SK-N-SH (cell line): ENCODE measurements at regions not wholly inside any gene's neighbourhood (a gene's known extent, or its start where the extent isn't known, plus 50 kb on each side); places are given as distances from the start of the nearest gene placed in this dataset.

Source experiments
- CTCF ChIA-PET: fragments of 300-600, 350-600 bp; formaldehyde crosslinking; extraction: SDS; loops from one replicate; lab custom pipeline; 2021; lab: Yijun Ruan, JAX
- POLR2A ChIA-PET: fragments of 350-600 bp; sonication (Branson Sonifier 250); formaldehyde crosslinking; extraction: SDS; loops from one replicate; lab custom pipeline; 2020; ENCODE audit warnings: antibody characterized with exemption, inconsistent platforms; lab: Yijun Ruan, JAX
- DNase-seq: peaks from one replicate; pipeline ENCODE4 v3.0.0; 2012
- H2AFZ ChIP-seq: fragments of 200-600 bp; sonication (generic); 2 replicates; pipeline ENCODE4 v1.8.1; 2016; ENCODE audit warnings: antibody characterized with exemption, mild to moderate bottlenecking, low read depth
- H3F3A ChIP-seq: fragments of 200-600 bp; sonication (generic); replicated peaks from 2 replicates; pipeline ENCODE3; 2016; ENCODE audit warnings: antibody characterized with exemption, mild to moderate bottlenecking; ENCODE audit not compliant: insufficient read depth
- H3K27ac ChIP-seq, 2 experiments: fragments of 200-500 bp in 1 of 2; fragments of 200-600 bp in 1 of 2; sonication (Bioruptor generic) in 1 of 2; sonication (generic), shearing (Covaris generic) in 1 of 2; 2 replicates each; pipeline versions ENCODE4 v1.5.1 to v1.6.1; 2014 to 2016; ENCODE audit warnings: low read depth in 2 of 2, inconsistent platforms in 1 of 2, low read length in 1 of 2, mild to moderate bottlenecking in 1 of 2, mixed read lengths in 1 of 2
- H3K27me3 ChIP-seq: fragments of 200-600 bp; sonication (generic), shearing (Covaris generic); 2 replicates; pipeline ENCODE4 v1.6.1; 2016; ENCODE audit warnings: mixed run types; ENCODE audit not compliant: insufficient read depth
- H3K36me3 ChIP-seq, 2 experiments: fragments of 200-500 bp in 1 of 2; fragments of 200-600 bp in 1 of 2; sonication (Bioruptor generic) in 1 of 2; sonication (generic) in 1 of 2; replicated peaks in 1 of 2; 2 replicates each; pipeline versions ENCODE3 to v1.5.1; 2014 to 2016; ENCODE audit warnings: low read length in 1 of 2, mild to moderate bottlenecking in 1 of 2; ENCODE audit not compliant: insufficient read depth in 2 of 2, control insufficient read depth in 1 of 2
- H3K4me1 ChIP-seq, 2 experiments: fragments of 200-500 bp in 1 of 2; fragments of 200-600 bp in 1 of 2; sonication (Bioruptor generic) in 1 of 2; sonication (generic), shearing (Covaris generic) in 1 of 2; 2 replicates each; pipeline versions ENCODE4 v1.5.1 to v1.6.1; 2014 to 2016; ENCODE audit warnings: low read depth in 1 of 2, low read length in 1 of 2, mixed run types in 1 of 2; ENCODE audit not compliant: insufficient read depth in 2 of 2, control insufficient read depth in 1 of 2
- H3K4me2 ChIP-seq: fragments of 200-600 bp; sonication (generic), shearing (Covaris generic); 2 replicates; pipeline ENCODE4 v1.6.1; 2017; ENCODE audit warnings: mixed run types
- H3K4me3 ChIP-seq, 2 experiments: fragments of 200-500 bp in 1 of 2; fragments of 200-600 bp in 1 of 2; sonication (Bioruptor generic) in 1 of 2; sonication (generic), shearing (Covaris generic) in 1 of 2; 2 replicates each; pipeline versions ENCODE4 v1.5.1 to v1.8.1; 2014 to 2016; ENCODE audit warnings: low read depth in 2 of 2, inconsistent platforms in 1 of 2, low read length in 1 of 2, mild to moderate bottlenecking in 1 of 2, mixed read lengths in 1 of 2, moderate library complexity in 1 of 2
- H3K79me2 ChIP-seq: fragments of 200-600 bp; sonication (generic); 2 replicates; pipeline ENCODE4 v1.8.1; 2017; ENCODE audit warnings: mild to moderate bottlenecking; ENCODE audit not compliant: insufficient read depth
- H3K9ac ChIP-seq: fragments of 200-600 bp; sonication (generic); 2 replicates; pipeline ENCODE4 v1.6.1; 2017; ENCODE audit warnings: mixed run types
- H3K9me2 ChIP-seq: fragments of 200-600 bp; sonication (generic); 2 replicates; pipeline ENCODE4 v1.6.1; 2017; ENCODE audit warnings: mixed run types
- H3K9me3 ChIP-seq: fragments of 200-600 bp; sonication (generic); 2 replicates; pipeline ENCODE4 v1.6.1; 2017; ENCODE audit warnings: mixed run types, mild to moderate bottlenecking, moderate library complexity
- H4K20me1 ChIP-seq: fragments of 200-600 bp; sonication (generic); 2 replicates; pipeline ENCODE4 v1.6.1; 2017; ENCODE audit warnings: mild to moderate bottlenecking, mixed run types; ENCODE audit not compliant: insufficient read depth
- FOSL2 ChIP-seq: IDR thresholded peaks from 2 replicates; pipeline ENCODE4 v1.4.0; 2012; ENCODE audit warnings: low read depth, mild to moderate bottlenecking, moderate library complexity, borderline replicate concordance
- FOXM1 ChIP-seq: IDR thresholded peaks from 2 replicates; pipeline ENCODE4 v1.4.0; 2012; ENCODE audit warnings: low read depth, mild to moderate bottlenecking
- GATA2 ChIP-seq: sonication (generic); formaldehyde crosslinking; IDR thresholded peaks from 2 replicates; pipeline ENCODE4 v1.5.0; 2020; ENCODE audit warnings: mild to moderate bottlenecking, missing genetic modification reagents
- JUND ChIP-seq: IDR thresholded peaks from 2 replicates; pipeline ENCODE4 v1.4.0; 2012
- MXI1 ChIP-seq: IDR thresholded peaks from 2 replicates; pipeline ENCODE4 v1.6.1; 2012; ENCODE audit warnings: mild to moderate bottlenecking, low read depth, low read length, improper control_type of control experiment
- PBX3 ChIP-seq: IDR thresholded peaks from 2 replicates; pipeline ENCODE4; 2012
- RAD21 ChIP-seq: IDR thresholded peaks from 2 replicates; pipeline ENCODE4 v1.6.1; 2012; ENCODE audit warnings: mild to moderate bottlenecking, low read length
- SMC3 ChIP-seq: IDR thresholded peaks from 2 replicates; pipeline ENCODE4 v1.6.1; 2012; ENCODE audit warnings: low read depth, low read length, improper control_type of control experiment
- TAF1 ChIP-seq: IDR thresholded peaks from 2 replicates; pipeline ENCODE4 v1.6.1; 2012; ENCODE audit warnings: low read depth, mild to moderate bottlenecking, low read length, moderate library complexity, borderline replicate concordance
- USF1 ChIP-seq: IDR thresholded peaks from 2 replicates; pipeline ENCODE4 v1.4.0; 2012; ENCODE audit warnings: low read depth, borderline replicate concordance
- USF2 ChIP-seq: fragments of 150-350 bp; IDR thresholded peaks from 2 replicates; pipeline ENCODE4 v1.6.1; 2017; ENCODE audit warnings: antibody characterized with exemption, low read length, low read depth, borderline replicate concordance
- YY1 ChIP-seq: IDR thresholded peaks from 2 replicates; pipeline ENCODE4 v1.4.0; 2012; ENCODE audit warnings: low read depth, mild to moderate bottlenecking
- WGBS: methylation state at CpG from one replicate; pipeline ENCODE4 v1.1.6; 2017; ENCODE audit warnings: low lambda C conversion rate; 5-methylcytosine and 5-hydroxymethylcytosine counted together
- TF ChIP-seq, protein P1 (sequence below): IDR thresholded peaks from 2 replicates; pipeline ENCODE4 v1.6.1; 2012; ENCODE audit warnings: mild to moderate bottlenecking, low read depth, low read length, moderate library complexity

GRCh38 chr3:81916890-81917289 is 155.4 kb upstream of the GBE1 start:
- Histone ChIP-seq H2AFZ (no peak overlapping the region), H3K79me2 (no peaks in the 10 kb centered on the region), H3F3A (no peaks in the 10 kb centered on the region), H3K27ac (no peak overlapping the region), H4K20me1 (no peaks in the 10 kb centered on the region), H3K4me1 (peaks cover 4% of the 10 kb centered on the region in 2 experiments; a peak in 2 of 4 replicates), H3K9ac (no peak overlapping the region), H3K4me2 (no peak overlapping the region), H3K27me3 (no peaks in the 10 kb centered on the region; the same call in 1 of the 2 replicates), H3K9me3 (no peaks in the 10 kb centered on the region), H3K4me3 (no peak overlapping the region), H3K9me2 (no peaks in the 10 kb centered on the region), H3K36me3 (no peaks in the 10 kb centered on the region)
- TF ChIP-seq USF1 (no peak), TAF1 (no peak), YY1 (no peak), FOXM1 (no peak), FOSL2 (no peak), RAD21 (no peak), USF2 (no peak), SMC3 (no peak), JUND (no peak), GATA2 (no peak), MXI1 (no peak), PBX3 (no peak)
- TF ChIP-seq, protein P1, sequence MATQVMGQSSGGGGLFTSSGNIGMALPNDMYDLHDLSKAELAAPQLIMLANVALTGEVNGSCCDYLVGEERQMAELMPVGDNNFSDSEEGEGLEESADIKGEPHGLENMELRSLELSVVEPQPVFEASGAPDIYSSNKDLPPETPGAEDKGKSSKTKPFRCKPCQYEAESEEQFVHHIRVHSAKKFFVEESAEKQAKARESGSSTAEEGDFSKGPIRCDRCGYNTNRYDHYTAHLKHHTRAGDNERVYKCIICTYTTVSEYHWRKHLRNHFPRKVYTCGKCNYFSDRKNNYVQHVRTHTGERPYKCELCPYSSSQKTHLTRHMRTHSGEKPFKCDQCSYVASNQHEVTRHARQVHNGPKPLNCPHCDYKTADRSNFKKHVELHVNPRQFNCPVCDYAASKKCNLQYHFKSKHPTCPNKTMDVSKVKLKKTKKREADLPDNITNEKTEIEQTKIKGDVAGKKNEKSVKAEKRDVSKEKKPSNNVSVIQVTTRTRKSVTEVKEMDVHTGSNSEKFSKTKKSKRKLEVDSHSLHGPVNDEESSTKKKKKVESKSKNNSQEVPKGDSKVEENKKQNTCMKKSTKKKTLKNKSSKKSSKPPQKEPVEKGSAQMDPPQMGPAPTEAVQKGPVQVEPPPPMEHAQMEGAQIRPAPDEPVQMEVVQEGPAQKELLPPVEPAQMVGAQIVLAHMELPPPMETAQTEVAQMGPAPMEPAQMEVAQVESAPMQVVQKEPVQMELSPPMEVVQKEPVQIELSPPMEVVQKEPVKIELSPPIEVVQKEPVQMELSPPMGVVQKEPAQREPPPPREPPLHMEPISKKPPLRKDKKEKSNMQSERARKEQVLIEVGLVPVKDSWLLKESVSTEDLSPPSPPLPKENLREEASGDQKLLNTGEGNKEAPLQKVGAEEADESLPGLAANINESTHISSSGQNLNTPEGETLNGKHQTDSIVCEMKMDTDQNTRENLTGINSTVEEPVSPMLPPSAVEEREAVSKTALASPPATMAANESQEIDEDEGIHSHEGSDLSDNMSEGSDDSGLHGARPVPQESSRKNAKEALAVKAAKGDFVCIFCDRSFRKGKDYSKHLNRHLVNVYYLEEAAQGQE = no peak
- CTCF ChIA-PET = no interaction called here
- WGBS = 48% methylated on average over 1 of the region's 1 CpG
- POLR2A ChIA-PET = no interaction called here
- DNase-seq = no peak
